HG03565 (cell line): ENCODE measurements at regions not wholly inside any gene's neighbourhood (a gene's known extent, or its start where the extent isn't known, plus 50 kb on each side); places are given as distances from the start of the nearest gene placed in this dataset.

Experiments
- ATAC-seq: cut with Tn5 transposase; IDR thresholded peaks from one replicate; pipeline ENCODE4 v1.9.1; 2021; ENCODE audit warnings: mild to moderate bottlenecking, moderate library complexity; ENCODE audit not compliant: unreplicated experiment

GRCh38 chr7:25762511-25763462, 389.2 kb upstream of the NFE2L3 start:
- no peak for ATAC-seq

- ATAC-seq = no peak
Observed at GRCh38 chr7:25763463-25763860, 388.5 kb upstream of the NFE2L3 start.

- no peak for ATAC-seq
Observed at GRCh38 chr7:25765110-25765655, 386.8 kb upstream of the NFE2L3 start.

GRCh38 chr7:25770235-25770634, 381.8 kb upstream of the NFE2L3 start:
- no peak for ATAC-seq

GRCh38 chr7:25770670-25771069, 381.3 kb upstream of the NFE2L3 start:
- no peak for ATAC-seq

GRCh38 chr7:25771491-25771890, 380.5 kb upstream of the NFE2L3 start:
- no peak for ATAC-seq

- ATAC-seq = no peak
Observed at GRCh38 chr7:25772802-25773201, 379.2 kb upstream of the NFE2L3 start.

- ATAC-seq = no peak
Observed at GRCh38 chr7:25774675-25775074, 377.3 kb upstream of the NFE2L3 start.

GRCh38 chr7:25775570-25775969, 376.4 kb upstream of the NFE2L3 start:
- no peak for ATAC-seq

GRCh38 chr7:25775999-25776743, 375.8 kb upstream of the NFE2L3 start:
- no peak for ATAC-seq

- no peak for ATAC-seq
Observed at GRCh38 chr7:25776744-25777123, 375.3 kb upstream of the NFE2L3 start.

- no peak for ATAC-seq
Observed at GRCh38 chr7:25777969-25778708, 373.9 kb upstream of the NFE2L3 start.

- no peak for ATAC-seq
Observed at GRCh38 chr7:25779002-25779546, 372.9 kb upstream of the NFE2L3 start.

GRCh38 chr7:25780904-25781303, 371.1 kb upstream of the NFE2L3 start:
- no peak for ATAC-seq

- no peak for ATAC-seq
Observed at GRCh38 chr7:25781704-25782103, 370.3 kb upstream of the NFE2L3 start.

GRCh38 chr7:25786936-25787335, 365.1 kb upstream of the NFE2L3 start:
- ATAC-seq = no peak

- ATAC-seq = no peak
Observed at GRCh38 chr7:25787336-25787735, 364.7 kb upstream of the NFE2L3 start.

GRCh38 chr7:25788371-25788770, 363.6 kb upstream of the NFE2L3 start:
- ATAC-seq = no peak

GRCh38 chr7:25788961-25789620, 362.9 kb upstream of the NFE2L3 start:
- no peak for ATAC-seq
